Aorta (tissue), 5 donors: ENCODE measurements at regions not wholly inside any gene's neighbourhood (a gene's known extent, or its start where the extent isn't known, plus 50 kb on each side); places are given as distances from the start of the nearest gene placed in this dataset.

Experiments
- ATAC-seq: fragments of 200-7000 bp; cut with Tn5 transposase; one replicate; pipeline ENCODE4 v1.9.1; 2022; ENCODE audit warnings: moderate library complexity; ENCODE audit not compliant: low FRiP score
- DNase-seq, 2 donors: peaks; one replicate each; pipeline ENCODE4 v3.0.0-alpha.2; 2020
- H3K27ac ChIP-seq, 2 donors: one replicate each; pipeline ENCODE4 v1.5.1; 2013; ENCODE audit warnings: low read length in 2 of 2, mild to moderate bottlenecking in 2 of 2, moderate library complexity in 2 of 2, control low read depth in 1 of 2, inconsistent platforms in 1 of 2, low read depth in 1 of 2
- H3K27me3 ChIP-seq, 2 donors: one replicate each; pipeline ENCODE4 v1.6.1; 2013; ENCODE audit warnings: control low read depth in 1 of 2, low read length in 1 of 2, mild to moderate bottlenecking in 1 of 2, moderate library complexity in 1 of 2; ENCODE audit not compliant: insufficient read depth in 2 of 2, control insufficient read depth in 1 of 2
- H3K36me3 ChIP-seq, 2 donors: one replicate each; pipeline ENCODE4 v1.6.1; 2013; ENCODE audit warnings: control low read depth in 1 of 2, low read length in 1 of 2, mild to moderate bottlenecking in 1 of 2; ENCODE audit not compliant: insufficient read depth in 2 of 2, control insufficient read depth in 1 of 2
- H3K4me1 ChIP-seq, 2 donors: one replicate each; pipeline ENCODE4 v1.6.1; 2013; ENCODE audit warnings: low read length in 2 of 2, control low read depth in 1 of 2, mild to moderate bottlenecking in 1 of 2, moderate library complexity in 1 of 2; ENCODE audit not compliant: insufficient read depth in 2 of 2, control insufficient read depth in 1 of 2
- H3K4me3 ChIP-seq, 2 donors: one replicate each; pipeline ENCODE4 v1.5.1; 2013; ENCODE audit warnings: low read length in 2 of 2, control low read depth in 1 of 2, mild to moderate bottlenecking in 1 of 2
- H3K9me3 ChIP-seq: one replicate; pipeline ENCODE4 v1.6.1; 2013; ENCODE audit warnings: mild to moderate bottlenecking, low read length; ENCODE audit not compliant: control insufficient read depth
- WGBS, 2 donors: extraction: QIAGEN DNeasy Blood & Tissue Kit; methylation state at CpG; one replicate each; pipeline ENCODE4 v1.1.7; 2013; 5-methylcytosine and 5-hydroxymethylcytosine counted together
- intact Hi-C, 2 donors: fragments of 100-400 bp; cut with DNase I; formaldehyde crosslinking; loops; one replicate each; pipeline versions ENCODE4 v1.14.2 to v1.15.0; 2022
- donor health status: healthy with polysubstance abuse.
- donor health status: Bipolar disorder and iron deficiency.
- donor health status: DM: no; HTN: no; CAD: no.
- donor health status: DM: no; HTN: no; CAD: no.
- donor health status: DM: yes; HTN: yes; CAD: no.

- no peaks in the 10 kb centered on the region for H3K27me3 ChIP-seq
- H3K4me3 ChIP-seq: no peak overlapping the region
- intact Hi-C loops: no loop called here
- H3K36me3 ChIP-seq: no peaks in the 10 kb centered on the region
- no peak overlapping the region for H3K27ac ChIP-seq
- 41 to 47% methylated on average over 2 of the region's 2 CpGs for WGBS, 2 donors
- H3K4me1 ChIP-seq: no peaks in the 10 kb centered on the region
- ATAC-seq (no peak), DNase-seq (no peak)
- H3K9me3 ChIP-seq: peaks cover 1% of the 10 kb centered on the region
These were observed 58.6 kb upstream of the GUCY1A2 start for GRCh38 chr11:107076832-107077231.

DNA sequence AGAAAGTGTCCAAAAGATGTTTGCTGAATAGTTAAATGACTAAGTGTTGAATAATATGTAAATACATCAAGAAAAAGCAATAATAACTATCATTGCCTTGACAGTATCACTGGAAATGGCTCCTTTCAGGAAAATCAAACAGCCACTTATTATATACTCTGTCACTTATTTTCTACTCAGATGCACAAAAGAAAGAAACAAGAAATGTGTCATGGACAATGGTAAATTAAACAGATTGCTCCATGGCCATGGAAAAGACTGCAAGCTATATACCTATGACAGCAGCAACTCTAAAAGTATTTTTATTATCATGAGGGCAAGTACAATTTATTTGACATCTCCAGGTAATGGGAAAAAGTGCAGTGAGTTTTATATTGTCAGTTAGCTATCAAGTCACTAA lies 52.9 kb upstream of the GUCY1A2 start:
- Histone ChIP-seq H3K4me1 (no peaks in the 10 kb centered on the region), H3K27ac (no peak overlapping the region), H3K27me3 (no peaks in the 10 kb centered on the region), H3K4me3 (no peak overlapping the region), H3K36me3 (no peaks in the 10 kb centered on the region), H3K9me3 (peaks cover 1% of the 10 kb centered on the region)
- DNase-seq (no peak), ATAC-seq (no peak)
- intact Hi-C loops: no loop called here
